ENCODE measurements at regions not wholly inside any gene's neighbourhood (a gene's known extent, or its start where the extent isn't known, plus 50 kb on each side); places are given as distances from the start of the nearest gene placed in this dataset.

- no peaks in the 10 kb centered on the region for H3K79me2 ChIP-seq
- TF ChIP-seq EZH2 (IDR thresholded peaks at IDR 0.05; ENCODE audit: borderline replicate concordance) (no peak), EZH2phosphoT487 (IDR thresholded peaks at IDR 0.05; ENCODE audit: low read depth, severe bottlenecking, unreplicated experiment) (no peak), CTCF (IDR thresholded peaks at IDR 0.05; ENCODE audit: poor library complexity) (no peak)
- no peak overlapping the region for H3K4me3 ChIP-seq
- no peak overlapping the region for H2AFZ ChIP-seq
- no peaks in the 10 kb centered on the region for H3K9me2 ChIP-seq (replicated peaks; ENCODE audit: insufficient read depth)
- H3K4me2 ChIP-seq, result no peak overlapping the region
- WGBS (ENCODE audit: low lambda C conversion rate, missing lambda C conversion rate), result 59% methylated on average over 7 of the region's 7 CpGs
- peak overlapping the region; percentile 35 for H3K27ac ChIP-seq
- H4K20me1 ChIP-seq (ENCODE audit: insufficient read depth, poor library complexity, severe bottlenecking), result no peaks in the 10 kb centered on the region
- H3K36me3 ChIP-seq (replicated peaks; ENCODE audit: insufficient read depth, low read depth), result no peaks in the 10 kb centered on the region
- peaks cover 23% of the 10 kb centered on the region for H3K4me1 ChIP-seq (ENCODE audit: insufficient read depth)
- no peaks in the 10 kb centered on the region for H3K27me3 ChIP-seq
- H3K9me3 ChIP-seq (ENCODE audit: low read depth), result no peaks in the 10 kb centered on the region
- no peak for DNase-seq (ENCODE audit: low spot score)
Measured at GRCh38 chr10:4283846-4284610, 499.0 kb upstream of the KLF6 start.

- H3K36me3 ChIP-seq (replicated peaks; ENCODE audit: insufficient read depth, low read depth), result no peaks in the 10 kb centered on the region
- no peaks in the 10 kb centered on the region for H3K79me2 ChIP-seq
- TF ChIP-seq EZH2 (IDR thresholded peaks at IDR 0.05; ENCODE audit: borderline replicate concordance), result no peak
- TF ChIP-seq EZH2phosphoT487 (IDR thresholded peaks at IDR 0.05; ENCODE audit: low read depth, severe bottlenecking, unreplicated experiment), result no peak
- TF ChIP-seq CTCF (IDR thresholded peaks at IDR 0.05; ENCODE audit: poor library complexity), result no peak
- H3K9me2 ChIP-seq (replicated peaks; ENCODE audit: insufficient read depth), result no peaks in the 10 kb centered on the region
- no peak for DNase-seq (ENCODE audit: low spot score)
- H3K27me3 ChIP-seq, result no peaks in the 10 kb centered on the region
- no peaks in the 10 kb centered on the region for H3K9me3 ChIP-seq (ENCODE audit: low read depth)
- peaks cover 23% of the 10 kb centered on the region for H3K4me1 ChIP-seq (ENCODE audit: insufficient read depth)
- H3K27ac ChIP-seq, result no peak overlapping the region
- no peak overlapping the region for H2AFZ ChIP-seq
- 93% methylated on average over 4 of the region's 4 CpGs for WGBS (ENCODE audit: low lambda C conversion rate, missing lambda C conversion rate)
- no peaks in the 10 kb centered on the region for H4K20me1 ChIP-seq (ENCODE audit: insufficient read depth, poor library complexity, severe bottlenecking)
- no peak overlapping the region for H3K4me2 ChIP-seq
- no peak overlapping the region for H3K4me3 ChIP-seq
Measured at GRCh38 chr10:4282496-4282895, 497.5 kb upstream of the KLF6 start.

- 69% methylated on average over 6 of the region's 6 CpGs for WGBS (ENCODE audit: low lambda C conversion rate, missing lambda C conversion rate)
Measured at GRCh38 chr10:4281190-4281825, 496.3 kb upstream of the KLF6 start.

More at GRCh38 chr10:4281190-4281825, 496.3 kb upstream of the KLF6 start:
- Histone ChIP-seq H3K36me3 (replicated peaks; ENCODE audit: insufficient read depth, low read depth) (no peaks in the 10 kb centered on the region), H4K20me1 (ENCODE audit: insufficient read depth, poor library complexity, severe bottlenecking) (no peaks in the 10 kb centered on the region), H3K4me3 (no peak overlapping the region), H3K9me3 (ENCODE audit: low read depth) (no peaks in the 10 kb centered on the region), H3K27ac (no peak overlapping the region), H3K27me3 (no peaks in the 10 kb centered on the region), H3K9me2 (replicated peaks; ENCODE audit: insufficient read depth) (no peaks in the 10 kb centered on the region), H2AFZ (no peak overlapping the region), H3K79me2 (no peaks in the 10 kb centered on the region), H3K4me2 (no peak overlapping the region), H3K4me1 (ENCODE audit: insufficient read depth) (peaks cover 23% of the 10 kb centered on the region)
- TF ChIP-seq EZH2phosphoT487 (IDR thresholded peaks at IDR 0.05; ENCODE audit: low read depth, severe bottlenecking, unreplicated experiment) (no peak), CTCF (IDR thresholded peaks at IDR 0.05; ENCODE audit: poor library complexity) (no peak), EZH2 (IDR thresholded peaks at IDR 0.05; ENCODE audit: borderline replicate concordance) (no peak)
- DNase-seq (ENCODE audit: low spot score), result no peak
